Glutamatergic neuron (in vitro differentiated cells): ENCODE measurements at regions not wholly inside any gene's neighbourhood (a gene's known extent, or its start where the extent isn't known, plus 50 kb on each side); places are given as distances from the start of the nearest gene placed in this dataset.
A peak's percentile ranks its signal among the peaks of the same experiment; 100 is the strongest.

Experiments
- DNase-seq: peaks from one replicate; pipeline ENCODE4 v3.0.0; 2022
- H3K27ac Mint-ChIP-seq: one replicate; pipeline ENCODE4 v1.8.0; 2020; ENCODE audit warnings: mild to moderate bottlenecking, mixed read lengths, inconsistent platforms; ENCODE audit not compliant: unreplicated experiment
- H3K27me3 Mint-ChIP-seq: one replicate; pipeline ENCODE4 v1.8.0; 2020; ENCODE audit warnings: mild to moderate bottlenecking, moderate library complexity, mixed read lengths, inconsistent platforms; ENCODE audit not compliant: unreplicated experiment
- H3K36me3 Mint-ChIP-seq: one replicate; pipeline ENCODE4 v1.8.0; 2020; ENCODE audit warnings: mild to moderate bottlenecking, mixed read lengths, inconsistent platforms; ENCODE audit not compliant: unreplicated experiment
- H3K4me1 Mint-ChIP-seq: one replicate; pipeline ENCODE4 v1.8.0; 2020; ENCODE audit warnings: mild to moderate bottlenecking, low read depth, mixed read lengths, inconsistent platforms; ENCODE audit not compliant: unreplicated experiment
- H3K4me3 Mint-ChIP-seq: one replicate; pipeline ENCODE4 v1.8.0; 2020; ENCODE audit warnings: mild to moderate bottlenecking, mixed read lengths, inconsistent platforms; ENCODE audit not compliant: unreplicated experiment
- H3K9me3 Mint-ChIP-seq: one replicate; pipeline ENCODE4 v1.8.0; 2020; ENCODE audit warnings: mild to moderate bottlenecking, moderate library complexity, mixed read lengths, inconsistent platforms; ENCODE audit not compliant: unreplicated experiment
- TF ChIP-seq, protein P1 (sequence below): fragments of 200-600 bp; sonication (generic); IDR thresholded peaks from one replicate; pipeline ENCODE4 v1.5.0; 2021; ENCODE audit not compliant: partially characterized antibody, unreplicated experiment

DNA sequence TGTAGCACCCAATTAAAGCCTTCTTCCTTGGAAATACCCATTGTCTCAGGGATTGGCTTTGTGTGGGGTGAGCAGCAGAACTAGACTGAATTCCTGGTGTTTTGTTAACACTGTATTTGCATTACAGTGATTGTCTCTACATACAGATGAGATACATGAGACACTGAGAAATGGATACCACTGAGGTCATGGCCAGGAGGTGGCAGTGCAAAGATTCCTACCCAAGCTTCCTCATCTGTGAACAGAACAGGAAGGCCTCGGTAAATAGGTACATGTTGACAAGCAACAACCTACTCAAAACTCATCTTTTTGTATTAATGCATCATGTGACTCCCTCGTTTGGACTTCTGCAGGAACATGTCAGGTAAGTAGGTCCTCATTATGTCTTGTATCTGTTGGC lies 445.8 kb upstream of the RGPD4 start:
- Mint-ChIP-seq H3K4me1 (peaks cover 17% of the 10 kb centered on the region), H3K4me3 (no peak overlapping the region), H3K9me3 (peaks cover 5% of the 10 kb centered on the region), H3K27ac (no peak overlapping the region), H3K27me3 (no peaks in the 10 kb centered on the region), H3K36me3 (peaks cover 7% of the 10 kb centered on the region)
- TF ChIP-seq, protein P1, sequence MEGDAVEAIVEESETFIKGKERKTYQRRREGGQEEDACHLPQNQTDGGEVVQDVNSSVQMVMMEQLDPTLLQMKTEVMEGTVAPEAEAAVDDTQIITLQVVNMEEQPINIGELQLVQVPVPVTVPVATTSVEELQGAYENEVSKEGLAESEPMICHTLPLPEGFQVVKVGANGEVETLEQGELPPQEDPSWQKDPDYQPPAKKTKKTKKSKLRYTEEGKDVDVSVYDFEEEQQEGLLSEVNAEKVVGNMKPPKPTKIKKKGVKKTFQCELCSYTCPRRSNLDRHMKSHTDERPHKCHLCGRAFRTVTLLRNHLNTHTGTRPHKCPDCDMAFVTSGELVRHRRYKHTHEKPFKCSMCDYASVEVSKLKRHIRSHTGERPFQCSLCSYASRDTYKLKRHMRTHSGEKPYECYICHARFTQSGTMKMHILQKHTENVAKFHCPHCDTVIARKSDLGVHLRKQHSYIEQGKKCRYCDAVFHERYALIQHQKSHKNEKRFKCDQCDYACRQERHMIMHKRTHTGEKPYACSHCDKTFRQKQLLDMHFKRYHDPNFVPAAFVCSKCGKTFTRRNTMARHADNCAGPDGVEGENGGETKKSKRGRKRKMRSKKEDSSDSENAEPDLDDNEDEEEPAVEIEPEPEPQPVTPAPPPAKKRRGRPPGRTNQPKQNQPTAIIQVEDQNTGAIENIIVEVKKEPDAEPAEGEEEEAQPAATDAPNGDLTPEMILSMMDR = no peak
- DNase-seq = no peak

DNA sequence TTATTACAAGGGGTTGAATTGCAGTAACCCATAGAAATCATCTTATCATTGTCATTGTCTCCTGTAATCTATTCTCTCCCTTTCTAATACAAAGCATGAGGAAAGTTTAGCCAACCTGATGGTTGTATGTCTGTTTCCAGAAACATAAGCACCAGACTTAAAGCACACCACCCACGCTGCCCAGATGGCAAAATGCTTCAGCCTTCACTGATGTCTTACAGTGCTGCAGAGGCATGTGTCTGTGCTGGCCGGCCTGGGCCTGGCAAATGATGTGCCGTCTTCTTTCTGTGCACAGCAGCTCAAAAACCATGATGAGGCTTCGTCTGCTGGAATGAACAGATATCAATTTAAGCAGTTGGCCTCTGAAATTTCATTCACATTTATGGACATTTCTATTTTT lies 443.0 kb upstream of the RGPD4 start:
- peaks cover 5% of the 10 kb centered on the region for H3K9me3 Mint-ChIP-seq
- no peak overlapping the region for H3K27ac Mint-ChIP-seq
- H3K4me3 Mint-ChIP-seq = no peak overlapping the region
- TF ChIP-seq, protein P1 = no peak
- H3K27me3 Mint-ChIP-seq = no peaks in the 10 kb centered on the region
- H3K36me3 Mint-ChIP-seq = peaks cover 11% of the 10 kb centered on the region
- peak; percentile 21 for DNase-seq
- H3K4me1 Mint-ChIP-seq = peaks cover 17% of the 10 kb centered on the region

DNA sequence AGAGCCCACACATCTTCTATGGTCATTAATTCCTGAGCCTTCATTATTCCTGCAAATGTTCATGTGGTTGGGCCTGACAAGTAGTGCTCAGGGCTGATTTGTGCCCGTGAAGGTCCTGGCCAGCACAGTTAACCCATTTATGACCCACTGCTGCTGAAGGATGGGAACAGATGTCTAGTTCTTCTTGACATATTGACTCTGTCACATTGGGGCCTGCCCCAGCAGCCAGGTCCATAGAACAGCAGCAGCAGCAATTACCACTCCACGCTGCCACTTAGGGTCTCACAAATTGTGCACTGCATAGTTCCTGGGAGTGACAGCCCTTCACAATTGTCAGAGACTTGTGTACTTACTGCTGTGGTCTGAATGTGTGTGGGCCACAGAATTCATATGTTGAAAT lies 442.3 kb upstream of the RGPD4 start:
- Mint-ChIP-seq H3K9me3 (peaks cover 5% of the 10 kb centered on the region), H3K4me3 (no peak overlapping the region), H3K27ac (peak overlapping the region; percentile 26), H3K4me1 (peaks cover 17% of the 10 kb centered on the region), H3K36me3 (peaks cover 11% of the 10 kb centered on the region), H3K27me3 (no peaks in the 10 kb centered on the region)
- no peak for DNase-seq
- TF ChIP-seq, protein P1 = no peak

- Mint-ChIP-seq H3K27ac (no peak overlapping the region), H3K27me3 (no peaks in the 10 kb centered on the region)
- no peak for DNase-seq
Measured at GRCh38 chr2:107385921-107386320, 440.8 kb upstream of the RGPD4 start.

GRCh38 chr2:107392241-107392704 lies 434.4 kb upstream of the RGPD4 start:
- H3K4me1 Mint-ChIP-seq = no peaks in the 10 kb centered on the region
- H3K27me3 Mint-ChIP-seq = no peaks in the 10 kb centered on the region
- H3K4me3 Mint-ChIP-seq = no peak overlapping the region
- TF ChIP-seq, protein P1 = no peak
- H3K27ac Mint-ChIP-seq = no peak overlapping the region
- DNase-seq = no peak
- H3K36me3 Mint-ChIP-seq = peaks cover 4% of the 10 kb centered on the region
- H3K9me3 Mint-ChIP-seq = no peaks in the 10 kb centered on the region

More at GRCh38 chr2:107385921-107386320, 440.8 kb upstream of the RGPD4 start:
- H3K4me3 Mint-ChIP-seq = no peak overlapping the region
- TF ChIP-seq, protein P1 = no peak
- peaks cover 11% of the 10 kb centered on the region for H3K36me3 Mint-ChIP-seq
- peaks cover 17% of the 10 kb centered on the region for H3K4me1 Mint-ChIP-seq
- H3K9me3 Mint-ChIP-seq = peaks cover 5% of the 10 kb centered on the region
